Fibroblast of the aortic adventitia (primary cell): ENCODE measurements at regions not wholly inside any gene's neighbourhood (a gene's known extent, or its start where the extent isn't known, plus 50 kb on each side); places are given as distances from the start of the nearest gene placed in this dataset.

Experiments used
- DNase-seq: peaks from one replicate; pipeline ENCODE4 v3.0.0-alpha.2; 2010; ENCODE audit warnings: low read depth
- H3K4me3 ChIP-seq: 2 replicates; pipeline ENCODE4 v1.5.1; 2011; ENCODE audit warnings: low read depth, mild to moderate bottlenecking, control low read depth, low read length, moderate library complexity
- TF ChIP-seq, protein P1 (sequence below): IDR thresholded peaks from 2 replicates; pipeline ENCODE4 v1.5.1; 2011; ENCODE audit warnings: mild to moderate bottlenecking, low read length, control low read depth, inconsistent platforms; ENCODE audit not compliant: insufficient read depth

GRCh38 chrX:7247346-7247745 is 99.4 kb upstream of the PUDP start:
- H3K4me3 ChIP-seq: no peak overlapping the region
- DNase-seq: no peak
- TF ChIP-seq, protein P1, sequence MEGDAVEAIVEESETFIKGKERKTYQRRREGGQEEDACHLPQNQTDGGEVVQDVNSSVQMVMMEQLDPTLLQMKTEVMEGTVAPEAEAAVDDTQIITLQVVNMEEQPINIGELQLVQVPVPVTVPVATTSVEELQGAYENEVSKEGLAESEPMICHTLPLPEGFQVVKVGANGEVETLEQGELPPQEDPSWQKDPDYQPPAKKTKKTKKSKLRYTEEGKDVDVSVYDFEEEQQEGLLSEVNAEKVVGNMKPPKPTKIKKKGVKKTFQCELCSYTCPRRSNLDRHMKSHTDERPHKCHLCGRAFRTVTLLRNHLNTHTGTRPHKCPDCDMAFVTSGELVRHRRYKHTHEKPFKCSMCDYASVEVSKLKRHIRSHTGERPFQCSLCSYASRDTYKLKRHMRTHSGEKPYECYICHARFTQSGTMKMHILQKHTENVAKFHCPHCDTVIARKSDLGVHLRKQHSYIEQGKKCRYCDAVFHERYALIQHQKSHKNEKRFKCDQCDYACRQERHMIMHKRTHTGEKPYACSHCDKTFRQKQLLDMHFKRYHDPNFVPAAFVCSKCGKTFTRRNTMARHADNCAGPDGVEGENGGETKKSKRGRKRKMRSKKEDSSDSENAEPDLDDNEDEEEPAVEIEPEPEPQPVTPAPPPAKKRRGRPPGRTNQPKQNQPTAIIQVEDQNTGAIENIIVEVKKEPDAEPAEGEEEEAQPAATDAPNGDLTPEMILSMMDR: no peak

DNA sequence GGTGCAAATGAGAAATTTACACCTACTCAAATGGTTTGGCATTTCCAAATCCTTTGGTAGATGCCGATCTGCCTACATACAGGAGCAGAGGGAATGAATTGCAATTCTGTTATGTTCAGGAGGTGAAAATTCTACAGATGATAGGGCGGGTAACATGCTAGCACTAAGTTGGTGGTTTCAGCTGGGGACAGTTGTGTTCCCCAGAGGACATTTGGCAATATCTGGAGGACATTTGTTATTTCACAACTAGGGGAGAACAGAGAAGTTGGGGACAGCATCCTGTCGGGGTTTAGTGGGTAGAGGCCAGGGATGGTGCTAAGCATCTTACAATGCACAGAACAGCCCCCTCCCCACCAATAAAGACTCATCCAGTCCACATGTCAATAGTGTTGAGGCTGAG is 96.5 kb upstream of the PUDP start:
- H3K4me3 ChIP-seq: no peak overlapping the region
- DNase-seq: no peak
- TF ChIP-seq, protein P1: no peak

- no peak for DNase-seq
- TF ChIP-seq, protein P1: no peak
- H3K4me3 ChIP-seq: no peak overlapping the region
Measured at GRCh38 chrX:7242613-7243012, 94.7 kb upstream of the PUDP start.

DNA sequence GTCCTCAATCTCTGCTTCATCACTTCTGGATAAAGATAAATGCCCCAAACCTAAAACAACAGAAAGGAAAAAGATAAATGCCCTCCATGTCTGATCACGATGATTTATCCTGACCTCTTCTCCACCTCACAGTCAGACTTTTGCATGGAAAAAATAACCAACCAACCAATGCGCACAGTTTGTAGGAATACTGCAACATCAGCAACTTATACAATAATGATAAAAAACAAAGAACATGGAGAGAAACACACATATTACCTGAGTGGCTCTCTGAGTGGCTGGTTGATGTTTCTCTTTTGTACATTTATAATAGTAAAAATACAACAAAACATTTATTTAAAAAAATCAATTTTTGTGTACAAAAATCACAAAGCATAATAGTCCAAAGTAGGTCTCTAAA is 93.0 kb upstream of the PUDP start:
- H3K4me3 ChIP-seq: no peak overlapping the region
- DNase-seq: no peak
- TF ChIP-seq, protein P1: no peak

DNA sequence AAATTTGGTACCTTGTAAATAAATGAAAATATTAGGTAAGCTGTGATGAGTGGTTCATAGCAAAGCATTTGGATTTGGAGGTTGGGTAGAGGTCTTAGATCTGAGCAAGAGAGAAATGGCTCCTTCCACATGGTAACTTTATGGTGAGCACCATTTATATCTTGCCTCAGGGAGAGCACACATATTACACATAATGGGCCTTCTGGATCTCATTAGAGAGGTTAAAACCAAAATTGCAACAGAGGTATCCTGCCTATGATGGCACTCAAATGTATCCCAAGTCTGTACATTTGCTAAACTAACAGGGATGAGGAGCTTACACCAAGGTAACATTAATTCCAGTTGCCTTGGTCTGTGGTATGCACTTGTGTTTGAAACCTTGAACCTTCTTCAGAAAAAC is 87.1 kb upstream of the PUDP start:
- no peak overlapping the region for H3K4me3 ChIP-seq
- DNase-seq: no peak
- TF ChIP-seq, protein P1: no peak

GRCh38 chrX:7233580-7234406 is 85.8 kb upstream of the PUDP start:
- peak; percentile 4 for DNase-seq
- TF ChIP-seq, protein P1: no peak
- H3K4me3 ChIP-seq: no peak overlapping the region

DNA sequence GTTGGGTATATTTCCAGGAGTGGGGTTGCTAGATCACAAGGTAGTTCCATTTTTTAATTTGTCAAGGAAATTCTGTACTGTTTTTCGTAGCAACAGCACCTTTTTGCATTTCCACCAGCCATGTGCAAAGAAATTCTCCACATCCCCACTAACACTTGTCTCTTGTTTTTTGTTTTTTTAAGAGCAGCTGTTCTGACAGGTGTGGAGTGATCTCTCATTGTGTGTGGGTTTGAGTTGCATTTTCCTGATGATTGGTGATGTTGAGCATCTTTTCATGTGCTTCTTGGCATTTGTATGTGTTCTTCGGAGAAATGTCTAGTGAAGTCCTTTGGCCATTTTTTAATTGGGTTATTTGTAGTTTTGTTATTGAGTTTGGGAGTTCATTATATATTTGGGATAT is 80.3 kb upstream of the PUDP start:
- TF ChIP-seq, protein P1: no peak
- no peak overlapping the region for H3K4me3 ChIP-seq
- no peak for DNase-seq
